GM13977 (cell line): ENCODE measurements at regions not wholly inside any gene's neighbourhood (a gene's known extent, or its start where the extent isn't known, plus 50 kb on each side); places are given as distances from the start of the nearest gene placed in this dataset.

Experiments
- DNase-seq: peaks from one replicate; pipeline ENCODE4 v3.0.0; 2012; ENCODE audit warnings: low spot score
- in situ Hi-C: fragments of 300-500 bp; cut with MboI; formaldehyde crosslinking; loops from one replicate; pipeline ENCODE4 v1.12.0; 2022; ENCODE audit warnings: low sequenced_read_pairs, low pct_unique_long_range_greater_than_20kb, mixed read lengths, inconsistent platforms; ENCODE audit not compliant: unreplicated experiment
- TF ChIP-seq, protein P1 (sequence below): IDR thresholded peaks from 2 replicates; pipeline ENCODE4 v1.5.1; 2012; ENCODE audit warnings: mild to moderate bottlenecking, control low read depth; ENCODE audit not compliant: insufficient read depth; ENCODE audit errors: extremely low read depth, missing control alignments

DNA sequence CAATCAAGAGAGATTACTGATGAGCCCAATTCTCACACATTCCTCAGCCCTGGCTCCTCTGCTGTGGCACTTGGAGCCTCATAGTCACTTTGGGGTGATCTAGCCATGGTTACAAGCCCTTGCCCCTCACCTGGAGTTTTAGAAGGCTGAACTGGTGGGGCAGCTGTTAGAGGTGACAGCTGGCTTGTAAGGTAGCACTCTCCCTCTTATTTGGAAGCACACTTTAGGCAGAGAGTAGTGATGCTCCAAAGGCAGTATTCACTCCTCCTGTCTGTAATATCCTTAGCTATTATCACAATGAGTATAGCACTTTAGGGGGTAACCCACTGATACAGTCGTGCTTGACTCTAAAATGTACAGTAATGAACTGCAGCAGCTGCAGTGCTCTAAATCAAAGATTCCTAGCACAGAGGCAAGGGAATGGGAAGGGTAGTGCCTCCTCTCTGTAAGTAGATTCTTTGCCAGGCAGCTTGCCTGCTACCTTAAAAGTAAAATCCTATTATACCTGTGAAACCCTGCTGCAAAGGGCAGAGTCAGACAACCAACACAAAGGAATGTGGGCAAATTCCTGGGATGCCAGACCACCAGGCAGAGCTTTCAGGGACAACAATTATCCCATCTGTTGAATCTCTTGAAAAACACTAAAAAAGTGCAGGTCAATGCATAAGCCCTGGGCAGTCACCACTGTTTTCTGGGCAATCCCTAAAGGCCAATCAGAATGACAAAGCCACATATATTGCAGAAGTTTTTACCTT lies 336.3 kb downstream of the NOVA1 start:
- in situ Hi-C loops, result no loop called here
- TF ChIP-seq, protein P1, sequence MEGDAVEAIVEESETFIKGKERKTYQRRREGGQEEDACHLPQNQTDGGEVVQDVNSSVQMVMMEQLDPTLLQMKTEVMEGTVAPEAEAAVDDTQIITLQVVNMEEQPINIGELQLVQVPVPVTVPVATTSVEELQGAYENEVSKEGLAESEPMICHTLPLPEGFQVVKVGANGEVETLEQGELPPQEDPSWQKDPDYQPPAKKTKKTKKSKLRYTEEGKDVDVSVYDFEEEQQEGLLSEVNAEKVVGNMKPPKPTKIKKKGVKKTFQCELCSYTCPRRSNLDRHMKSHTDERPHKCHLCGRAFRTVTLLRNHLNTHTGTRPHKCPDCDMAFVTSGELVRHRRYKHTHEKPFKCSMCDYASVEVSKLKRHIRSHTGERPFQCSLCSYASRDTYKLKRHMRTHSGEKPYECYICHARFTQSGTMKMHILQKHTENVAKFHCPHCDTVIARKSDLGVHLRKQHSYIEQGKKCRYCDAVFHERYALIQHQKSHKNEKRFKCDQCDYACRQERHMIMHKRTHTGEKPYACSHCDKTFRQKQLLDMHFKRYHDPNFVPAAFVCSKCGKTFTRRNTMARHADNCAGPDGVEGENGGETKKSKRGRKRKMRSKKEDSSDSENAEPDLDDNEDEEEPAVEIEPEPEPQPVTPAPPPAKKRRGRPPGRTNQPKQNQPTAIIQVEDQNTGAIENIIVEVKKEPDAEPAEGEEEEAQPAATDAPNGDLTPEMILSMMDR, result no peak

DNA sequence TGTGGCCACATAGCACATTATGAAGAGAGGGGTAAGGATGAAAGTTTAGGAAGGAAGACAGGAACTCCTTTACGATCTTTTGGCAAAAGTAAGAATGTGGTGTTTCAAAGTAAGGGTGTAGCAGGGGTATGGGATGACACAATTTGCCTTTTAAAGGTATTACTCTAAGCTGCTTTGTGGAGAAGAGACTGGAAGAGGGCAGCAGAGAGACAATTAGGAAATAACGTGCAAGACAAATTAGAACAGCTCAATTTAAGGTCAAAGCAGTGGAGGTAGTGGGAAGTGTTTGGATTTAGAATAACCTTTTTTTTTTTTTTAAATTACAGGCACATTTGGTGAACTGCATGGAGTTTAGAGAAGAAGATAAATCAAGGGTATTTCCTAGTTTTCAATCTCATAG lies 342.6 kb downstream of the NOVA1 start:
- in situ Hi-C loops, result no loop called here
- DNase-seq, result no peak
- TF ChIP-seq, protein P1, result no peak

More for the DNA sequence above, 336.3 kb downstream of the NOVA1 start:
- DNase-seq, result no peak

DNA sequence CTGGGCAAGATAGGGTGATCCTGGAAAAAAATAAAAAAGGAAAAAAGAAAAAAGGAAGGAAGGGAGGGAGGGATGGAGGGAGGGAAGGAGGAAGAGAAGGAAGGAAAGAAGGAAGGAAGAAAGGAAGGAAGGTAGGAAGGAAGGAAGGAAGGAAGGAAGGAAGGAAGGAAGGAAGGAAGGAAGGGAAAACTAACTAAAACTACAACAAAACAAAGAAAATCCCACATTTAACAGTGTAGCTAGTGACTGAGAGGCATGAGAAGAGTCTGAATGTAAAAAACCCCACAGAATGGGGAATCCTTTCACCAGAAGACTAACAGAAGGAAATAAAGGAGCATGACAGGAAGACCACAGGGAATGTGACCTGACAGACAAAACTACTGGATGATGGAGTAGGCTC lies 345.7 kb downstream of the NOVA1 start:
- TF ChIP-seq, protein P1, result no peak
- in situ Hi-C loops, result no loop called here
- no peak for DNase-seq

DNA sequence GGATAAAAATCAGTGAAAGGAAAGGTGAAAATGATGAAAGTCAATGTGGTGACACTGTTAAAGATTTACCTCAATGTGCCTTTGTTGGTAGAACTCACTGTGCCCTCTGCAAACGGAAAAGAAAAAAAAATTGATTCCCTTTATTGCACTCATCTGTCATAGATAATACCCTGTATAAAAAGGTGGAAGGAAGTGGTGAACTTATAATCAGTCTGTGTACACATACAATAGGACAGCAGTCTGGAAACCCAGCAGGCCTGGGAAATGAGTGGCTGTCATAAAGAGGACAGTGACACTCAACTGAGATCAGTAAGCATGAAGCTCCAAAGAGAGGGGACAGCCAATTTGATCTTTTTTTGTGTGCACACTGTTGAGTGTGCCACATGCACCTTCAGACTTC lies 364.7 kb downstream of the NOVA1 start:
- DNase-seq, result no peak
- in situ Hi-C loops, result no loop called here
- TF ChIP-seq, protein P1, result no peak

DNA sequence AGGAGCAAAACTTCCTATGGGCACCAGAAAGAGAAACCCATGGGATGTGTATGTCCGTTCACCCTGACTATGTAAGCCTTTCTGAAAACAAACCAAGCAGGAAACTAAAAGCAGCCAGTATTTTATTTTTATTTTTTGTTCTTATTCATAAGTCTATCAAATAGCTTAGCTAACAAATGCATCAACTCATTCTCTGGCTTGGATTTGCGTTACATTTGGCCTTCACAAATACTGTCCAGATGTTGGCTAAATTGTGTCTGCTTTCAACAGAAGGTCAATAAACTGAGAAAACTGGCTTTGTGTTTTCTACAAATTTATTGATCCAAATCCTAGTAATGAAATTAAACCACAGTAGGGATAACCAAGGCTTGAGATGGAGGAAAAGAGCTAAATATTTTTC lies 379.0 kb downstream of the NOVA1 start:
- no peak for DNase-seq
- TF ChIP-seq, protein P1, result no peak
- in situ Hi-C loops, result no loop called here

DNA sequence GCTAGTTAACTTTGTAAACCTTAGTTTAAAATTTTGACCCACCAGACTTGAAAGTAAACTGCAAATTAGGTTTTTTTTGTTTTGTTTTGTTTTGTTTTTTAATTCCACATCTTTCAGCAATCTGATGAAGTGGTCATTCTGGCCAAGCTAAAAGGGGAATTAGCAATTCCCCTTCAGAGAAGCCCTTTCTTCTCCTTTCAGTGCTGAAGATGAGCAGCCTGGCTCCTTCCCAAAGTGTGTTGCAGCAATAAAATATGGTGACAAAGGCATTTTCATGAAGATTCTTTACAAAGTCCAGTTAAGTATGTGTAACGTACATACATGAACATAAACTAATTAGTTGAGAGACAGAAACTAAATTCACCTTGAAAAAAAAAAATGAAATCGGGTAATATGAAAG lies 380.1 kb downstream of the NOVA1 start:
- no peak for DNase-seq
- in situ Hi-C loops, result no loop called here
- TF ChIP-seq, protein P1, result no peak
